ENCODE measurements at regions not wholly inside any gene's neighbourhood (a gene's known extent, or its start where the extent isn't known, plus 50 kb on each side); places are given as distances from the start of the nearest gene placed in this dataset.

GRCh38 chr5:108436696-108437095, 54.8 kb upstream of the FBXL17 start:
- TF ChIP-seq CTCF (IDR thresholded peaks at IDR 0.05; ENCODE audit: low read length), result no peak
- TF ChIP-seq EZH2phosphoT487 (IDR thresholded peaks at IDR 0.05; ENCODE audit: low read length), result no peak
- TF ChIP-seq EZH2 (optimal IDR thresholded peaks at IDR 0.05; ENCODE audit: low read depth, low read length), result no peak
- H3K27ac ChIP-seq (ENCODE audit: low read length), result no peak overlapping the region
- H3K9me3 ChIP-seq (replicated peaks; ENCODE audit: insufficient read depth, low read length), result no peaks in the 10 kb centered on the region
- H3F3A ChIP-seq (ENCODE audit: insufficient read depth, low read length), result no peaks in the 10 kb centered on the region
- H2AFZ ChIP-seq (ENCODE audit: low read length), result no peak overlapping the region
- no peak overlapping the region for H3K9ac ChIP-seq (ENCODE audit: low read length)
- no peaks in the 10 kb centered on the region for H3K79me2 ChIP-seq (ENCODE audit: low read length)
- H3K4me2 ChIP-seq (ENCODE audit: low read depth, low read length), result no peak overlapping the region
- H3K4me1 ChIP-seq (ENCODE audit: low read length), result no peaks in the 10 kb centered on the region
- no peaks in the 10 kb centered on the region for H3K36me3 ChIP-seq (replicated peaks; ENCODE audit: insufficient read depth, low read length)
- no peaks in the 10 kb centered on the region for H3K27me3 ChIP-seq (replicated peaks; ENCODE audit: insufficient read depth, low read length)
- DNase-seq, result no peak
- H4K20me1 ChIP-seq (ENCODE audit: insufficient read depth, low read length), result no peaks in the 10 kb centered on the region
- H3K9me2 ChIP-seq (replicated peaks; ENCODE audit: insufficient read depth, low read length), result no peaks in the 10 kb centered on the region
- H3K4me3 ChIP-seq (ENCODE audit: low read length), result no peak overlapping the region

DNA sequence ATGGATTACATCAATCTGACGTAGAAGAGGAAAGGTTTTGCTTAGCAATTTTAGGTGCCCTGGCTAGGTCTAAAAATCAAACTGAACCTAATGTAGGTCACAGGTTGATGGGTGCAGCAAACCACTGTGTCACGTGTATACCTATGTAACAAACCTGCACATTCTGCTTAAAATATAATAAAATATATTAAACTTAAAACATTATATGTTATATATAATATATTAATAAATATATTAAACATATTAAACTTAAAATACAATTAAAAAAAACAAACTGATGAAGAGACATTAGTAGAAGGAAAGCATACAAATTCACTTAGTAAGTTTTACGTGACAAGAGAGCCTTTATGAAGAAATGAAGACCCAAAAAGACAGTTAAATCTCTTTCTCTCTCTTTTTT, 51.7 kb upstream of the FBXL17 start:
- no peak overlapping the region for H3K9ac ChIP-seq (ENCODE audit: low read length)

GRCh38 chr5:108432024-108432423, 50.1 kb upstream of the FBXL17 start:
- Histone ChIP-seq H3K4me1 (ENCODE audit: low read length) (no peaks in the 10 kb centered on the region), H3F3A (ENCODE audit: insufficient read depth, low read length) (no peaks in the 10 kb centered on the region), H3K4me3 (ENCODE audit: low read length) (no peak overlapping the region), H3K9ac (ENCODE audit: low read length) (no peak overlapping the region), H3K4me2 (ENCODE audit: low read depth, low read length) (no peak overlapping the region), H3K9me3 (replicated peaks; ENCODE audit: insufficient read depth, low read length) (no peaks in the 10 kb centered on the region), H3K9me2 (replicated peaks; ENCODE audit: insufficient read depth, low read length) (no peaks in the 10 kb centered on the region), H3K79me2 (ENCODE audit: low read length) (no peaks in the 10 kb centered on the region), H2AFZ (ENCODE audit: low read length) (no peak overlapping the region), H3K27me3 (replicated peaks; ENCODE audit: insufficient read depth, low read length) (no peaks in the 10 kb centered on the region), H3K36me3 (replicated peaks; ENCODE audit: insufficient read depth, low read length) (no peaks in the 10 kb centered on the region), H4K20me1 (ENCODE audit: insufficient read depth, low read length) (no peaks in the 10 kb centered on the region), H3K27ac (ENCODE audit: low read length) (no peak overlapping the region)
- DNase-seq, result no peak
- no peak for TF ChIP-seq CTCF (IDR thresholded peaks at IDR 0.05; ENCODE audit: low read length)

More for the DNA sequence above, 51.7 kb upstream of the FBXL17 start:
- no peak for TF ChIP-seq EZH2phosphoT487 (IDR thresholded peaks at IDR 0.05; ENCODE audit: low read length)
- TF ChIP-seq EZH2 (optimal IDR thresholded peaks at IDR 0.05; ENCODE audit: low read depth, low read length), result no peak
- TF ChIP-seq CTCF (IDR thresholded peaks at IDR 0.05; ENCODE audit: low read length), result no peak
- no peak for DNase-seq
- Histone ChIP-seq H3F3A (ENCODE audit: insufficient read depth, low read length) (no peaks in the 10 kb centered on the region), H3K9me2 (replicated peaks; ENCODE audit: insufficient read depth, low read length) (no peaks in the 10 kb centered on the region), H3K4me1 (ENCODE audit: low read length) (no peaks in the 10 kb centered on the region), H3K79me2 (ENCODE audit: low read length) (no peaks in the 10 kb centered on the region), H4K20me1 (ENCODE audit: insufficient read depth, low read length) (no peaks in the 10 kb centered on the region), H3K27ac (ENCODE audit: low read length) (no peak overlapping the region), H3K4me3 (ENCODE audit: low read length) (no peak overlapping the region), H3K36me3 (replicated peaks; ENCODE audit: insufficient read depth, low read length) (no peaks in the 10 kb centered on the region), H3K4me2 (ENCODE audit: low read depth, low read length) (no peak overlapping the region), H3K27me3 (replicated peaks; ENCODE audit: insufficient read depth, low read length) (no peaks in the 10 kb centered on the region), H3K9me3 (replicated peaks; ENCODE audit: insufficient read depth, low read length) (no peaks in the 10 kb centered on the region), H2AFZ (ENCODE audit: low read length) (no peak overlapping the region)
